ENCODE measurements at regions not wholly inside any gene's neighbourhood (a gene's known extent, or its start where the extent isn't known, plus 50 kb on each side); places are given as distances from the start of the nearest gene placed in this dataset.

GRCh38 chrX:134167591-134168203 lies 69.3 kb upstream of the CCDC160 start:
- Histone ChIP-seq H3K27me3 (no peaks in the 10 kb centered on the region), H3K9me3 (no peaks in the 10 kb centered on the region), H3K4me1 (no peaks in the 10 kb centered on the region), H3K36me3 (no peaks in the 10 kb centered on the region), H3K27ac (no peak overlapping the region), H3K4me3 (no peak overlapping the region)
- 43 to 65% methylated on average over 2 to 6 of the region's 6 CpGs for WGBS, 2 donors (ENCODE audit: low coverage in 1 of 2)
- intact Hi-C loops (cut with DNase I; ENCODE audit: low total_unique reads): no loop called here
- in situ Hi-C loops (cut with MboI; ENCODE audit: low pct_ligation_motif_present in 1 of 4, low pct_unique_long_range_greater_than_20kb in 1 of 4, low sequenced_read_pairs in 3 of 4): no loop called here
- TF ChIP-seq EP300 (IDR thresholded peaks at IDR 0.05; ENCODE audit: low read depth): no peak
- TF ChIP-seq POLR2A (IDR thresholded peaks at IDR 0.05): no peak
- TF ChIP-seq, protein P1, sequence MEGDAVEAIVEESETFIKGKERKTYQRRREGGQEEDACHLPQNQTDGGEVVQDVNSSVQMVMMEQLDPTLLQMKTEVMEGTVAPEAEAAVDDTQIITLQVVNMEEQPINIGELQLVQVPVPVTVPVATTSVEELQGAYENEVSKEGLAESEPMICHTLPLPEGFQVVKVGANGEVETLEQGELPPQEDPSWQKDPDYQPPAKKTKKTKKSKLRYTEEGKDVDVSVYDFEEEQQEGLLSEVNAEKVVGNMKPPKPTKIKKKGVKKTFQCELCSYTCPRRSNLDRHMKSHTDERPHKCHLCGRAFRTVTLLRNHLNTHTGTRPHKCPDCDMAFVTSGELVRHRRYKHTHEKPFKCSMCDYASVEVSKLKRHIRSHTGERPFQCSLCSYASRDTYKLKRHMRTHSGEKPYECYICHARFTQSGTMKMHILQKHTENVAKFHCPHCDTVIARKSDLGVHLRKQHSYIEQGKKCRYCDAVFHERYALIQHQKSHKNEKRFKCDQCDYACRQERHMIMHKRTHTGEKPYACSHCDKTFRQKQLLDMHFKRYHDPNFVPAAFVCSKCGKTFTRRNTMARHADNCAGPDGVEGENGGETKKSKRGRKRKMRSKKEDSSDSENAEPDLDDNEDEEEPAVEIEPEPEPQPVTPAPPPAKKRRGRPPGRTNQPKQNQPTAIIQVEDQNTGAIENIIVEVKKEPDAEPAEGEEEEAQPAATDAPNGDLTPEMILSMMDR (IDR thresholded peaks at IDR 0.05): no peak
- TF ChIP-seq POLR2AphosphoS5 (IDR thresholded peaks at IDR 0.05): no peak
- DNase-seq: no peak

DNA sequence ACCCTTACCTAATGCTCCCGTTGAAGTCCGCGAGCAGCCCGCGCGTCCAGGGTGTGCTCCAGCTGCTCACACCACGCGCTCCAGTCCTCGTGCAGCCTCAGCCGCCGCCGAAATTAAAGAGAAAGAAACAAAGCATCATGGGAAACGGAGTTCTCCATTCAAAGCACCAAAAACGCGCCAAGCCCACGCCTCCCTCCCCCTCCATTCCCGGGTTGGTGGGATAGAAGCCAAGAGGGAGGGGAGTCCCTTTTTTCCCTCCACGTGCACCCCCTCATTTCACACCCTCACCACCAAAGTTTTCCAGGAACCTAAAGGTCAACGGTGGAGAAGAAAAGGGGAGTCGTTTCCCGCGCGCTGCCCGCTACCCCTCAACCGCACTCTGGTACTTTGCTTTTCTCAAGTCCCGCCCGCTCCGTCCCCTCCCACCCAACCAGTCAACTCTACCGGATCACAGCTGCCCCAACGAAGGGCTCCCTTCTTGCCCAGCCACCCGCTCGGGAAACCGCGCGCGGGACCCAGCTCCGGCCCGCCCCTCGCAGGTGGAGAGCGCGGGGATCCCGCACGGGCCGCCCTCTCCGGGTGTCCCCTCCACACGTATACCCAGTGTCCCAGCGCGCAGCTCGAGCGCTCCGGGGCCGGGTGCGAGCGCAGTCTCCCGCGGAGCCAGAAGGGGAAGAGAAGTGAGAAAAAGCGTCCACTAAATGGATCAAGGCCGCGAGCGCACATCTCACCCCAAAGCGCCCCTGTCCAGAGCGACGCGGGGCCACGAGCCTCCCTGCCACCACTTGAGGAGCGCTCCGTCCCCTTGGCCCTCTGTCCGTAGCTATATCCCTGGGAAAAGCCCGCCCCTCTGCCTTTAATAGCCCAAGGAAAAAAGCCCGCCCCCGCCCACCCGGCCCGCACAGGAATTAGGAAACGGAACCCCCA lies 65.1 kb upstream of the CCDC160 start:
- no peaks in the 10 kb centered on the region for H3K36me3 ChIP-seq
- in situ Hi-C loops (cut with MboI; ENCODE audit: low pct_ligation_motif_present in 1 of 4, low pct_unique_long_range_greater_than_20kb in 1 of 4, low sequenced_read_pairs in 3 of 4): no loop called here
- TF ChIP-seq EP300 (IDR thresholded peaks at IDR 0.05; ENCODE audit: low read depth) (no peak), POLR2A (IDR thresholded peaks at IDR 0.05) (no peak), POLR2AphosphoS5 (IDR thresholded peaks at IDR 0.05) (no peak)
- TF ChIP-seq, protein P1 (IDR thresholded peaks at IDR 0.05): no peak
- intact Hi-C loops (cut with DNase I; ENCODE audit: low total_unique reads): no loop called here
- H3K27ac ChIP-seq: peak overlapping the region in 3 of 4 donors; percentile 23 to 48 (median 40)
- DNase-seq: no peak
- no peaks in the 10 kb centered on the region for H3K9me3 ChIP-seq
- H3K4me3 ChIP-seq: peak overlapping the region; percentile 17 to 58 (median 38)
- no peaks in the 10 kb centered on the region for H3K4me1 ChIP-seq
- peaks cover 15% of the 10 kb centered on the region for H3K27me3 ChIP-seq
- WGBS, 2 donors (ENCODE audit: low coverage in 1 of 2): 59% methylated on average over 73 of the region's 74 CpGs; no CpG with 5 or more reads in 1 of the 2 donors

- intact Hi-C loops (cut with DNase I; ENCODE audit: low total_unique reads): no loop called here
- TF ChIP-seq POLR2A (IDR thresholded peaks at IDR 0.05) (no peak), POLR2AphosphoS5 (IDR thresholded peaks at IDR 0.05) (no peak), EP300 (IDR thresholded peaks at IDR 0.05; ENCODE audit: low read depth) (no peak)
- TF ChIP-seq, protein P1 (IDR thresholded peaks at IDR 0.05): no peak
- Histone ChIP-seq H3K27me3 (peaks cover 15% of the 10 kb centered on the region), H3K27ac (peak overlapping the region in 3 of 4 donors; percentile 23 to 48 (median 40)), H3K4me1 (no peaks in the 10 kb centered on the region), H3K4me3 (peak overlapping the region; percentile 12 to 58 (median 38)), H3K9me3 (no peaks in the 10 kb centered on the region), H3K36me3 (no peaks in the 10 kb centered on the region)
- 53% methylated on average over 51 of the region's 51 CpGs; no CpG with 5 or more reads in 1 of the 2 donors for WGBS, 2 donors (ENCODE audit: low coverage in 1 of 2)
- in situ Hi-C loops (cut with MboI; ENCODE audit: low pct_ligation_motif_present in 1 of 4, low pct_unique_long_range_greater_than_20kb in 1 of 4, low sequenced_read_pairs in 3 of 4): no loop called here
- DNase-seq: peak; percentile 15
Measured at GRCh38 chrX:134172588-134173259, 64.3 kb upstream of the CCDC160 start.
